GM12878 (cell line): ENCODE measurements at regions not wholly inside any gene's neighbourhood (a gene's known extent, or its start where the extent isn't known, plus 50 kb on each side); places are given as distances from the start of the nearest gene placed in this dataset.

Experiments used
- CBX5 ChIP-seq: sonication (generic); IDR thresholded peaks from 2 replicates; pipeline ENCODE4 v1.6.1; 2016; ENCODE audit warnings: low read depth, moderate library complexity, mild to moderate bottlenecking, inconsistent platforms
- EZH2 ChIP-seq: IDR thresholded peaks from 2 replicates; pipeline ENCODE4 v1.6.1; 2012; ENCODE audit warnings: low read depth, mild to moderate bottlenecking, control low read depth, inconsistent platforms, low read length, borderline replicate concordance; ENCODE audit not compliant: control insufficient read depth
- MXI1 ChIP-seq: fragments of 150-350 bp; IDR thresholded peaks from 2 replicates; pipeline ENCODE4 v1.6.1; 2011; ENCODE audit warnings: low read depth, mild to moderate bottlenecking, inconsistent platforms, low read length, improper control_type of control experiment
- NFYA ChIP-seq: IDR thresholded peaks from 2 replicates; pipeline ENCODE4 v1.6.1; 2011; ENCODE audit warnings: low read depth, mild to moderate bottlenecking, low read length, improper control_type of control experiment, borderline replicate concordance
- POLR2A ChIP-seq: IDR thresholded peaks from 2 replicates; pipeline ENCODE4 v1.6.1; 2011; ENCODE audit warnings: low read depth, mild to moderate bottlenecking, low read length
- POLR2AphosphoS5 ChIP-seq: IDR thresholded peaks from 2 replicates; pipeline ENCODE4 v1.6.1; 2011; ENCODE audit warnings: mild to moderate bottlenecking, low read length, inconsistent platforms
- TAF1 ChIP-seq: IDR thresholded peaks from 2 replicates; pipeline ENCODE4 v1.6.1; 2011; ENCODE audit warnings: mild to moderate bottlenecking, low read depth, low read length, borderline replicate concordance
- ZNF384 ChIP-seq: IDR thresholded peaks from 2 replicates; pipeline ENCODE4 v1.6.1; 2012; ENCODE audit warnings: low read depth, mild to moderate bottlenecking, low read length, improper control_type of control experiment, borderline replicate concordance
- ZZZ3 ChIP-seq: IDR thresholded peaks from 2 replicates; pipeline ENCODE4 v1.6.1; 2011; ENCODE audit warnings: low read depth; ENCODE audit not compliant: control insufficient read depth, insufficient read length
- TF ChIP-seq, protein P1 (sequence below): fragments of 450-650 bp; formaldehyde crosslinking; IDR thresholded peaks from 2 replicates; pipeline ENCODE4 v1.4.0; 2022; ENCODE audit warnings: mild to moderate bottlenecking, moderate library complexity

- no peak for TF ChIP-seq POLR2AphosphoS5
- TF ChIP-seq ZNF384: no peak
- TF ChIP-seq, protein P1, sequence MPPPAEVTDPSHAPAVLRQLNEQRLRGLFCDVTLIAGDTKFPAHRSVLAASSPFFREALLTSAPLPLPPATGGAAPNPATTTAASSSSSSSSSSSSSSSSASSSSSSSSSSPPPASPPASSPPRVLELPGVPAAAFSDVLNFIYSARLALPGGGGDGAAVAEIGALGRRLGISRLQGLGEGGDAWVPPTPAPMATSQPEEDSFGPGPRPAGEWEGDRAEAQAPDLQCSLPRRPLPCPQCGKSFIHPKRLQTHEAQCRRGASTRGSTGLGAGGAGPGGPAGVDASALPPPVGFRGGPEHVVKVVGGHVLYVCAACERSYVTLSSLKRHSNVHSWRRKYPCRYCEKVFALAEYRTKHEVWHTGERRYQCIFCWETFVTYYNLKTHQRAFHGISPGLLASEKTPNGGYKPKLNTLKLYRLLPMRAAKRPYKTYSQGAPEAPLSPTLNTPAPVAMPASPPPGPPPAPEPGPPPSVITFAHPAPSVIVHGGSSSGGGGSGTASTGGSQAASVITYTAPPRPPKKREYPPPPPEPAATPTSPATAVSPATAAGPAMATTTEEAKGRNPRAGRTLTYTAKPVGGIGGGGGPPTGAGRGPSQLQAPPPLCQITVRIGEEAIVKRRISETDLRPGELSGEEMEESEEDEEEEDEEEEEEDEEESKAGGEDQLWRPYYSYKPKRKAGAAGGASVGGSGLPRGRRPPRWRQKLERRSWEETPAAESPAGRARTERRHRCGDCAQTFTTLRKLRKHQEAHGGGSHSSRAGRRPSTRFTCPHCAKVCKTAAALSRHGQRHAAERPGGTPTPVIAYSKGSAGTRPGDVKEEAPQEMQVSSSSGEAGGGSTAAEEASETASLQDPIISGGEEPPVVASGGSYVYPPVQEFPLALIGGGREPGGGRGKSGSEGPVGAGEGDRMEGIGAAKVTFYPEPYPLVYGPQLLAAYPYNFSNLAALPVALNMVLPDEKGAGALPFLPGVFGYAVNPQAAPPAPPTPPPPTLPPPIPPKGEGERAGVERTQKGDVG (CRISPR knock-in tag): no peak
- no peak for TF ChIP-seq EZH2
- no peak for TF ChIP-seq CBX5
- no peak for TF ChIP-seq TAF1
- no peak for TF ChIP-seq MXI1
- TF ChIP-seq POLR2A: no peak
- no peak for TF ChIP-seq ZZZ3
- no peak for TF ChIP-seq NFYA
Measured at GRCh38 chr2:122152571-122152970, 397.1 kb downstream of the TSN start.
